ENCODE measurements at regions not wholly inside any gene's neighbourhood (a gene's known extent, or its start where the extent isn't known, plus 50 kb on each side); places are given as distances from the start of the nearest gene placed in this dataset.
"Not testable (repeated sequence)": the region's sequence is repeated elsewhere in the genome, so short reads cannot be mapped to it uniquely, and the experiment has no call there.

GRCh38 chr3:163364717-163365116 is 1713.6 kb downstream of the SI start:
- H3K36me3 ChIP-seq (replicated peaks in 1 of 2; ENCODE audit: control extremely low read depth in 1 of 2, control insufficient read depth in 1 of 2, extremely low read depth in 1 of 2, insufficient read depth in 2 of 2, low read length in 1 of 2) = no peaks in the 10 kb centered on the region
- H3K9me3 ChIP-seq (ENCODE audit: control extremely low read depth in 1 of 3, control insufficient read depth in 2 of 3, insufficient read depth in 1 of 3, low read length in 2 of 3) = peaks cover 0 to 3% (median 0%) of the 10 kb centered on the region in 3 donors
- no peaks in the 10 kb centered on the region for H3K27me3 ChIP-seq (replicated peaks in 1 of 4; ENCODE audit: control extremely low read depth in 1 of 4, control insufficient read depth in 3 of 4, insufficient read depth in 4 of 4, low read length in 3 of 4)
- ChIA-PET CTCF (no interaction called here), POLR2A (no interaction called here)
- Mint-ChIP-seq H3K4me1 (no peaks in the 10 kb centered on the region), H3K4me3 (no peak overlapping the region), H3K27ac (no peak overlapping the region), H3K9me3 (ENCODE audit: insufficient read depth) (peaks cover 2% of the 10 kb centered on the region), H3K27me3 (no peaks in the 10 kb centered on the region)
- ATAC-seq (ENCODE audit: low read depth) (no peak), DNase-seq (no peak)
- H4K20me1 ChIP-seq (ENCODE audit: control insufficient read depth, insufficient read depth, low read length, poor library complexity, severe bottlenecking) = no peaks in the 10 kb centered on the region
- no peak overlapping the region for H3K4me2 ChIP-seq (replicated peaks; ENCODE audit: low read depth, low read length, poor library complexity, severe bottlenecking)
- H2AFZ ChIP-seq (ENCODE audit: insufficient read depth, low read depth, low read length, poor library complexity, severe bottlenecking) = no peak overlapping the region
- H3K4me1 ChIP-seq (ENCODE audit: control insufficient read depth in 2 of 2, insufficient read depth in 2 of 2, low read length in 2 of 2) = no peaks in the 10 kb centered on the region
- H3K27ac ChIP-seq (ENCODE audit: low read length in 2 of 2) = no peak overlapping the region
- H3K9ac ChIP-seq (ENCODE audit: low read length) = no peak overlapping the region
- intact Hi-C loops (cut with micrococcal nuclease) = no loop called here
- no peaks in the 10 kb centered on the region for H3K79me2 ChIP-seq (ENCODE audit: control insufficient read depth, insufficient read depth, low read length)
- no peak overlapping the region for H3K4me3 ChIP-seq (ENCODE audit: control extremely low read depth in 1 of 5, extremely low read depth in 1 of 5, insufficient read depth in 1 of 5, low read depth in 2 of 5, low read length in 4 of 5)
- TF ChIP-seq, protein P1, sequence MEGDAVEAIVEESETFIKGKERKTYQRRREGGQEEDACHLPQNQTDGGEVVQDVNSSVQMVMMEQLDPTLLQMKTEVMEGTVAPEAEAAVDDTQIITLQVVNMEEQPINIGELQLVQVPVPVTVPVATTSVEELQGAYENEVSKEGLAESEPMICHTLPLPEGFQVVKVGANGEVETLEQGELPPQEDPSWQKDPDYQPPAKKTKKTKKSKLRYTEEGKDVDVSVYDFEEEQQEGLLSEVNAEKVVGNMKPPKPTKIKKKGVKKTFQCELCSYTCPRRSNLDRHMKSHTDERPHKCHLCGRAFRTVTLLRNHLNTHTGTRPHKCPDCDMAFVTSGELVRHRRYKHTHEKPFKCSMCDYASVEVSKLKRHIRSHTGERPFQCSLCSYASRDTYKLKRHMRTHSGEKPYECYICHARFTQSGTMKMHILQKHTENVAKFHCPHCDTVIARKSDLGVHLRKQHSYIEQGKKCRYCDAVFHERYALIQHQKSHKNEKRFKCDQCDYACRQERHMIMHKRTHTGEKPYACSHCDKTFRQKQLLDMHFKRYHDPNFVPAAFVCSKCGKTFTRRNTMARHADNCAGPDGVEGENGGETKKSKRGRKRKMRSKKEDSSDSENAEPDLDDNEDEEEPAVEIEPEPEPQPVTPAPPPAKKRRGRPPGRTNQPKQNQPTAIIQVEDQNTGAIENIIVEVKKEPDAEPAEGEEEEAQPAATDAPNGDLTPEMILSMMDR (IDR thresholded peaks at IDR 0.05) = no peak
- no peak for TF ChIP-seq EZH2 (IDR thresholded peaks at IDR 0.05; ENCODE audit: borderline replicate concordance, insufficient read depth, low read depth, low read length, poor library complexity, severe bottlenecking)
- WGBS (ENCODE audit: insufficient coverage) = no CpG with 5 or more reads among the region's 4 CpGs

DNA sequence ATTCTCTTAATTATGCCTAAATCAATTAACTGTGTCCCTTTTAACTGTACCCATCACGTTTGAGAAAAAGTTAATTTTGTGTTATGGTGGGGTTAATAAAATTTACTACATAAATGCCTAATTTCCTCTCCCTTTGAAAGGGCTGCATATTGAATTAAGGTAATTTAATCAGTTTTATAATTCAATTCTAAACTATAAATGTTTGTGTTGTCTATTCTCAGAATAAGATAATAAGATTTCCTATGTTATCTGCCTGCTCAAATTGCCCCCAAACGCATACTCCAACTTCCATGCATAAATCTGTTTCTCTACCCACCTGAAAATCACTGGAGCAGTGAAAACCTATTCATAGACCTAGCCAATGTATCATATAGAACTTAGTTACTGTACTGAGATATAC is 1716.1 kb downstream of the SI start:
- DNase-seq (no peak), ATAC-seq (ENCODE audit: low read depth) (no peak)
- no peak for TF ChIP-seq EZH2 (IDR thresholded peaks at IDR 0.05; ENCODE audit: borderline replicate concordance, insufficient read depth, low read depth, low read length, poor library complexity, severe bottlenecking)
- TF ChIP-seq, protein P1 (IDR thresholded peaks at IDR 0.05) = no peak
- Histone ChIP-seq H3K27me3 (replicated peaks in 1 of 4; ENCODE audit: control extremely low read depth in 1 of 4, control insufficient read depth in 3 of 4, insufficient read depth in 4 of 4, low read length in 3 of 4) (no peaks in the 10 kb centered on the region), H3K4me1 (ENCODE audit: control insufficient read depth in 2 of 2, insufficient read depth in 2 of 2, low read length in 2 of 2) (no peaks in the 10 kb centered on the region), H3K36me3 (replicated peaks in 1 of 2; ENCODE audit: control extremely low read depth in 1 of 2, control insufficient read depth in 1 of 2, extremely low read depth in 1 of 2, insufficient read depth in 2 of 2, low read length in 1 of 2) (no peaks in the 10 kb centered on the region), H3K9ac (ENCODE audit: low read length) (no peak overlapping the region), H3K4me3 (ENCODE audit: control extremely low read depth in 1 of 5, extremely low read depth in 1 of 5, insufficient read depth in 1 of 5, low read depth in 2 of 5, low read length in 4 of 5) (no peak overlapping the region), H3K79me2 (ENCODE audit: control insufficient read depth, insufficient read depth, low read length) (no peaks in the 10 kb centered on the region), H4K20me1 (ENCODE audit: control insufficient read depth, insufficient read depth, low read length, poor library complexity, severe bottlenecking) (no peaks in the 10 kb centered on the region), H3K27ac (ENCODE audit: low read length in 2 of 2) (no peak overlapping the region), H3K9me3 (ENCODE audit: control extremely low read depth in 1 of 3, control insufficient read depth in 2 of 3, insufficient read depth in 1 of 3, low read length in 2 of 3) (peaks cover 0 to 5% (median 0%) of the 10 kb centered on the region in 3 donors), H3K4me2 (replicated peaks; ENCODE audit: low read depth, low read length, poor library complexity, severe bottlenecking) (no peak overlapping the region), H2AFZ (ENCODE audit: insufficient read depth, low read depth, low read length, poor library complexity, severe bottlenecking) (no peak overlapping the region)
- ChIA-PET POLR2A (no interaction called here), CTCF (no interaction called here)
- intact Hi-C loops (cut with micrococcal nuclease) = no loop called here
- no CpG with 5 or more reads among the region's 2 CpGs for WGBS (ENCODE audit: insufficient coverage)
- Mint-ChIP-seq H3K9me3 (ENCODE audit: insufficient read depth) (no peaks in the 10 kb centered on the region), H3K4me1 (no peaks in the 10 kb centered on the region), H3K27me3 (no peaks in the 10 kb centered on the region), H3K4me3 (no peak overlapping the region), H3K27ac (no peak overlapping the region)

- DNase-seq; H3K4me1 Mint-ChIP-seq; CTCF ChIA-PET; H3K4me3 ChIP-seq (ENCODE audit: control extremely low read depth in 1 of 5, extremely low read depth in 1 of 5, insufficient read depth in 1 of 5, low read depth in 2 of 5, low read length in 4 of 5); H3K27me3 ChIP-seq (replicated peaks in 1 of 4; ENCODE audit: control extremely low read depth in 1 of 4, control insufficient read depth in 3 of 4, insufficient read depth in 4 of 4, low read length in 3 of 4); H3K27me3 Mint-ChIP-seq; POLR2A ChIA-PET; H3K9ac ChIP-seq (ENCODE audit: low read length); H3K4me3 Mint-ChIP-seq; H3K27ac ChIP-seq (ENCODE audit: low read length in 2 of 2); H2AFZ ChIP-seq (ENCODE audit: insufficient read depth, low read depth, low read length, poor library complexity, severe bottlenecking); H4K20me1 ChIP-seq (ENCODE audit: control insufficient read depth, insufficient read depth, low read length, poor library complexity, severe bottlenecking); intact Hi-C loops (cut with micrococcal nuclease); H3K4me1 ChIP-seq (ENCODE audit: control insufficient read depth in 2 of 2, insufficient read depth in 2 of 2, low read length in 2 of 2); H3K27ac Mint-ChIP-seq; H3K9me3 Mint-ChIP-seq (ENCODE audit: insufficient read depth); H3K36me3 ChIP-seq (replicated peaks in 1 of 2; ENCODE audit: control extremely low read depth in 1 of 2, control insufficient read depth in 1 of 2, extremely low read depth in 1 of 2, insufficient read depth in 2 of 2, low read length in 1 of 2); H3K9me3 ChIP-seq (ENCODE audit: control extremely low read depth in 1 of 3, control insufficient read depth in 2 of 3, insufficient read depth in 1 of 3, low read length in 2 of 3); H3K4me2 ChIP-seq (replicated peaks; ENCODE audit: low read depth, low read length, poor library complexity, severe bottlenecking); H3K79me2 ChIP-seq (ENCODE audit: control insufficient read depth, insufficient read depth, low read length); ATAC-seq (ENCODE audit: low read depth): not testable (repeated sequence)
- 96% methylated on average over 9 of the region's 17 CpGs for WGBS (ENCODE audit: insufficient coverage)
These were observed 1716.9 kb downstream of the SI start for GRCh38 chr3:163361357-163361878.

Data from B cell (primary cell).